Endodermal cell (in vitro differentiated cells): ENCODE measurements at regions not wholly inside any gene's neighbourhood (a gene's known extent, or its start where the extent isn't known, plus 50 kb on each side); places are given as distances from the start of the nearest gene placed in this dataset.

Experiments used
- DNase-seq: peaks from one replicate; pipeline ENCODE4 v3.0.0-alpha.2; 2017
- H3K27ac ChIP-seq: 2 replicates; pipeline ENCODE4 v1.5.1; 2013; ENCODE audit warnings: mild to moderate bottlenecking, low read depth, low read length, moderate library complexity
- H3K27me3 ChIP-seq: 2 replicates; pipeline ENCODE4 v1.6.1; 2013; ENCODE audit warnings: mild to moderate bottlenecking, low read length, moderate library complexity; ENCODE audit not compliant: insufficient read depth, control insufficient read depth, poor library complexity, severe bottlenecking
- H3K36me3 ChIP-seq: 2 replicates; pipeline ENCODE4 v1.7.0; 2013; ENCODE audit warnings: mild to moderate bottlenecking, low read length, moderate library complexity; ENCODE audit not compliant: control insufficient read depth, insufficient read depth
- H3K4me1 ChIP-seq: one replicate; pipeline ENCODE4 v1.7.0; 2013; ENCODE audit warnings: low read length; ENCODE audit not compliant: control insufficient read depth, insufficient read depth
- H3K4me3 ChIP-seq: 2 replicates; pipeline ENCODE4 v1.5.1; 2013; ENCODE audit warnings: mild to moderate bottlenecking, low read length, moderate library complexity
- H3K9ac ChIP-seq: 2 replicates; pipeline ENCODE4 v1.6.1; 2013; ENCODE audit warnings: mild to moderate bottlenecking, low read length, moderate library complexity; ENCODE audit not compliant: poor library complexity, severe bottlenecking; ENCODE audit errors: extremely low read depth
- H3K9me3 ChIP-seq: 2 replicates; pipeline ENCODE4 v1.6.1; 2013; ENCODE audit warnings: mild to moderate bottlenecking, low read length, moderate library complexity; ENCODE audit not compliant: control insufficient read depth
- H3K27ac Mint-ChIP-seq: 2 replicates; pipeline ENCODE4 v1.8.0; 2020; ENCODE audit warnings: mixed read lengths
- H3K27me3 Mint-ChIP-seq: 2 replicates; pipeline ENCODE4 v1.8.0; 2021; ENCODE audit warnings: mild to moderate bottlenecking, mixed read lengths; ENCODE audit not compliant: insufficient read depth
- H3K36me3 Mint-ChIP-seq: 2 replicates; pipeline ENCODE4 v1.8.0; 2020; ENCODE audit warnings: low read depth, mixed read lengths
- H3K4me1 Mint-ChIP-seq: 2 replicates; pipeline ENCODE4 v1.8.0; 2020; ENCODE audit warnings: mixed read lengths
- H3K4me3 Mint-ChIP-seq: 2 replicates; pipeline ENCODE4 v1.8.0; 2020; ENCODE audit warnings: mild to moderate bottlenecking, moderate library complexity, mixed read lengths
- H3K9me3 Mint-ChIP-seq: 2 replicates; pipeline ENCODE4 v1.8.0; 2020; ENCODE audit warnings: mild to moderate bottlenecking, mixed read lengths
- CTCF ChIP-seq: fragments of 200-600 bp; sonication (generic); conservative IDR thresholded peaks from 2 replicates; pipeline ENCODE4 v1.5.0; 2021; ENCODE audit warnings: antibody characterized with exemption, mild to moderate bottlenecking
- WGBS, 2 experiments: methylation state at CpG; one replicate each; pipeline versions ENCODE4 v1.1.5 to v1.1.7; 2013; ENCODE audit warnings: missing lambda C conversion rate in 2 of 2, mixed read lengths in 1 of 2; ENCODE audit not compliant: insufficient coverage in 1 of 2, insufficient read length in 1 of 2; 5-methylcytosine and 5-hydroxymethylcytosine counted together

DNA sequence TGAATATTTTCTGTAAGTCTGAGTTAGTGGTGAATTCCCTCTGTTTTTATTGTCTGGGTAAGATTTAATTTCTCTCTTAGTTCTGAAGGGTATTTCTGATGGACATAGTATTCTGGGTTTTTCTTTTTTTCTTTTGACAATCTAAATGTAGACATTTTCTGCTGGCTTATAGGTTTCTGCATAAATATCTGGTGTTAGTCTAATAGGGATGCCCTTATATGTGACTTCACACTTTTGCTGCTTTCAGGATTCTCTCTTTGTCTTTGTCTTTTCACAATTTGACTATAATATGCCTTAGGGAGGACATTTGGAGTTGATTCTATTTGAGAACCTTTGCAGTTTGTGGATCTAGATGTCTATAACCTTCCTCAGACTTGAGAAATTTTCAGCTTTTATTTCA, 667.2 kb downstream of the EPHA7 start:
- no peaks in the 10 kb centered on the region for H3K27me3 ChIP-seq
- DNase-seq: no peak
- Mint-ChIP-seq H3K27ac (no peak overlapping the region), H3K4me1 (no peaks in the 10 kb centered on the region), H3K36me3 (no peaks in the 10 kb centered on the region), H3K9me3 (peaks cover 7% of the 10 kb centered on the region), H3K27me3 (no peaks in the 10 kb centered on the region), H3K4me3 (no peak overlapping the region)
- H3K27ac ChIP-seq: no peak overlapping the region
- TF ChIP-seq CTCF: no peak
- H3K9ac ChIP-seq: no peak overlapping the region
- H3K36me3 ChIP-seq: no peaks in the 10 kb centered on the region
- no peak overlapping the region for H3K4me3 ChIP-seq
- H3K9me3 ChIP-seq: no peaks in the 10 kb centered on the region
- no peaks in the 10 kb centered on the region for H3K4me1 ChIP-seq

GRCh38 chr6:92748131-92748530, 671.2 kb downstream of the EPHA7 start:
- no peaks in the 10 kb centered on the region for H3K36me3 Mint-ChIP-seq
- no peaks in the 10 kb centered on the region for H3K9me3 ChIP-seq
- no peak overlapping the region for H3K27ac ChIP-seq
- no peaks in the 10 kb centered on the region for H3K4me1 ChIP-seq
- no peak for TF ChIP-seq CTCF
- no peak overlapping the region for H3K4me3 Mint-ChIP-seq
- no peaks in the 10 kb centered on the region for H3K4me1 Mint-ChIP-seq
- DNase-seq: no peak
- H3K27me3 Mint-ChIP-seq: no peaks in the 10 kb centered on the region
- no peak overlapping the region for H3K27ac Mint-ChIP-seq
- H3K27me3 ChIP-seq: no peaks in the 10 kb centered on the region
- no peaks in the 10 kb centered on the region for H3K36me3 ChIP-seq
- WGBS, 2 experiments: 100% methylated on average over 1 of the region's 1 CpG; no CpG with 5 or more reads in 1 of the 2 experiments
- H3K4me3 ChIP-seq: no peak overlapping the region
- H3K9ac ChIP-seq: no peak overlapping the region
- H3K9me3 Mint-ChIP-seq: peaks cover 7% of the 10 kb centered on the region

DNA sequence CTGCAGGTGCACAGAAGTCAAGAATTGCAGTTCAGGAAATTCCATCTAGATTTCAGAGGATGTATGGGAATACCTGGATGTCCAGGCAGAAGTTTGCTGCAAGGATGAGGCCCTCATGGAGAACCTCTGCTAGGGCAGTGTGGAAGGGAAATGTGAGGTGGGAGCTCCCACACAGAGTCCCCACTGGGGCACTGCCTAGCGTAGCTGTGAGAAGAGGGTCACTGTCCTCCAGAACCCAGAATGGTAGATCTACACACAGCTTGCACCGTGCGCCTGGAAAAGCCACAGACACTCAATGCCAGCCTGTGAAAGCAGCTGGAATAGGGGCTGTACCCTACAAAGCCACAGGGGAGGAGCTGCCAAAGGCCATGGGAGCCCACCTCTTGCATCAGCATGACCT, 681.4 kb downstream of the EPHA7 start:
- H3K27me3 ChIP-seq: no peaks in the 10 kb centered on the region
- H3K4me3 ChIP-seq: no peak overlapping the region
- no peaks in the 10 kb centered on the region for H3K4me1 Mint-ChIP-seq
- no peak overlapping the region for H3K9ac ChIP-seq
- no peak for TF ChIP-seq CTCF
- no peak for DNase-seq
- H3K36me3 ChIP-seq: no peaks in the 10 kb centered on the region
- H3K27ac ChIP-seq: no peak overlapping the region
- WGBS, 2 experiments: 88 to 93% methylated on average over 3 of the region's 3 CpGs
- H3K4me1 ChIP-seq: no peaks in the 10 kb centered on the region
- H3K4me3 Mint-ChIP-seq: no peak overlapping the region
- no peak overlapping the region for H3K27ac Mint-ChIP-seq
- H3K9me3 ChIP-seq: peaks cover 4% of the 10 kb centered on the region
- no peaks in the 10 kb centered on the region for H3K27me3 Mint-ChIP-seq
- peaks cover 16% of the 10 kb centered on the region for H3K9me3 Mint-ChIP-seq
- no peaks in the 10 kb centered on the region for H3K36me3 Mint-ChIP-seq
